Inflammatory macrophage treated with lipopolysaccharide for 4 hours (primary cell): ENCODE measurements at regions not wholly inside any gene's neighbourhood (a gene's known extent, or its start where the extent isn't known, plus 50 kb on each side); places are given as distances from the start of the nearest gene placed in this dataset.
"Not testable (repeated sequence)": the region's sequence is repeated elsewhere in the genome, so short reads cannot be mapped to it uniquely, and the experiment has no call there.

Experiments used
- DNase-seq: peaks from one replicate; pipeline ENCODE4 v3.0.0-alpha.2; 2020

DNA sequence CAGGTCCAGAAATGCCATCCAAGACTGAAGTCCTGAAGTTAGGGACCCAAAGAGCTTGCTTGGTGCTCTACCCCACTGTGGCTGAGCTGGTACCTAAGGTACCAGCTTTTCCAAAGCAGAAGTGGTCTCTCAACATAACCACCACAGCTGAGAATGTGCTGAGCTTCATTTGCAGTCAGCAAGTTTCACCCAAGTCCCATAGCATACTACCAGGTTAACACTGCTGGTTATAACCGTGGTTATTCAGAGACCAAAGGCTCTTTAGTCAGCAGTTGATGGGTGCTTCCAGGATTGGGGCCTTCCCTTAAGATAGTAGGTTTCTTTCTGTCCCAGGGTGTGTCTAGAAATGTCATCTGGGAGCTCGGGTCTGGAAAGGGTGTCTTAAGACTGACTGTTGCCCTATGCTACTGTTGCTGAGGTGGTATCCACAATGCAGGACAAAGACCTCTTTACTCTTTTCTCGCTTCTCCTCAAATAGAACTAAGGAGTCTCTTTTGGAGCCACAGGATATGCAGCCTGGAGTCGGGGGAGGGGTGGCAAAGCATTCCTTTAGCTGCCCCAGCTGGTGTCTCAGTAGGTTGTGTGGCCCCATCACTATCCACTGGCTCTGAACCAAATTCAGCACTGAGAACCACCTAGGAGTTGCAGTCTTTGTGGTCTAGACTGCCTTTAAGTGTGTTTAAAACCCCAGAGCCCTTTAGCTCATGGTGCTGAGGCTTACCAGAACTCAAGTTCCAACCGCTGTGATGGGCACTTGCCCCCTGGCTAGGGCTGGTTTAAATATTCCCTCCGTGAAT, 354.9 kb upstream of the SEMA3C start:
- no peak for DNase-seq

DNA sequence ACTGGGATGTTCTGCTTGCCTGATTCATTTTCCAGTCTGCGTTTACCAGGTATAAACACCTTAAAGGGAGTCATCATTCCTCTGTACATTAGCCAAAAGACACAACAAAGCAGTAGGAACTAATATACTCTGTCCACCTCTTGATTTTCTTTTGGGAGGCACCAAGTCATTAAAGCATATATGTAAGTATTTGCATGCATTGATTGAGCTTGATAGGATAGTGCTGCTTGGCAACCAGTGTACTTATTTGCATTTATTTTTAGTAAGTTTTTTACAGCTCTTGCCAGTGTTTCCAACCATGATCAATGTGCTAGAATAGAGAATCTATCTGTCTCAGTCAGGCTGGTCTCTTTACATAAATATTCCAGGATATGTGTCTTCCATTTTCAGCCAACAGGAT, 353.3 kb upstream of the SEMA3C start:
- DNase-seq = no peak

DNA sequence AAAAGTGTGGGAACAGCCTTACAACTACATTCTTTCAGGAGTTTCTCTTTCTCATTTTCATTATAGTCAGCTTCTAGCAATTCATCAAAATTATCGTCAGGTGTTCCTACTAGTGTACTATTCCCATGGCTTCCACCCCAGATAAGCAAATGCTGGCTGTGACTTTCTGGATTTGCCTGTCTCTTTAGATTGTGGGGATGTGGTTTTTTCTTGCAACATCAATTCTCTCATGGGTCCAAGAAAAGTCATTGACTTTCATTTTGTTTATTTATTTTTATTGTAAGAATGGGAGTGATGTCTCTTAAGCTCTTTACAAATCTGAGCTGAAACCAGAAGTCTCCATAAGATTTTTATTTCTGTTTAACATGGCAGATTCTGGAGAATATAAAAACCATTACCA, 349.7 kb upstream of the SEMA3C start:
- DNase-seq = no peak

- no peak for DNase-seq
Observed at GRCh38 chr7:81267508-81267907, 348.7 kb upstream of the SEMA3C start.

GRCh38 chr7:81264116-81264515, 345.3 kb upstream of the SEMA3C start:
- DNase-seq = no peak

DNA sequence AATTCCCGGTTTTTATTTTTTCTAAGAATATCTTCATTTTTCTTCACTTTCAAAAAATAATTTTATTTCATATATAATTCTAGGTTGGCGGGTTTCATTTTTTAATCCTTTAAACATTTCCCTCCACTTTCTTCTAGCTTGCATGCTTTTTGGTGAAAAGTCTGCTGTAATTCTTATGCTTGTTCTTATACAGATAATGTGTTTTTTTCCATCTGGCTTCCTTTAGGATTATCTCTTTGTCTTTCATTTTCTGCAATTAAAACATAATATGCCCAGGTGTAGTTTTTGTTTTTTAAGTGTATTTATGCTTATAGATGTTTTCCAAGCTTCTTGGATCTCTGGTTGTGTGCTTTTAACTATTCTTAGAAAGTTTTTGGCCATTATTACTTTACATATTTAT, 341.3 kb upstream of the SEMA3C start:
- DNase-seq = no peak

DNA sequence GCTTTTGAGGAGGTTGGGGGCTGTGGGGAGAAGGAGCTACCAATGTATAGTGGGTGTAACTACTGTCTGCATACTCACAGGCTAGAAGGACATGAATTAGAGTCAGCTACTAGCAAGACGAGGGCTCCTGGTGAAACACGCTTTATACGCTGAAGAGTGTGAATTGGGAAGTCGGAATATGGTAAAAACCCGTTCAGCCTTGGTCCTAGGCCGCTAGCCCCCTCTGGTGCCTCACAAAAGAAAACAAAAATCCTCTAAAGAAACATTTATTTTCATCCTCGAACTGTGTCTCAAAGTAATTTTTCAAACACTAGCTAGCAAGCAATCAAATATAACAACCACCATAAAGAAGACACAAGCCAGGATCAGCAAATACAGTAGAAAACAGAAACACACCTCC, 338.1 kb upstream of the SEMA3C start:
- peak; percentile 5 for DNase-seq

- no peak for DNase-seq
Observed at GRCh38 chr7:81248420-81248819, 329.6 kb upstream of the SEMA3C start.

DNA sequence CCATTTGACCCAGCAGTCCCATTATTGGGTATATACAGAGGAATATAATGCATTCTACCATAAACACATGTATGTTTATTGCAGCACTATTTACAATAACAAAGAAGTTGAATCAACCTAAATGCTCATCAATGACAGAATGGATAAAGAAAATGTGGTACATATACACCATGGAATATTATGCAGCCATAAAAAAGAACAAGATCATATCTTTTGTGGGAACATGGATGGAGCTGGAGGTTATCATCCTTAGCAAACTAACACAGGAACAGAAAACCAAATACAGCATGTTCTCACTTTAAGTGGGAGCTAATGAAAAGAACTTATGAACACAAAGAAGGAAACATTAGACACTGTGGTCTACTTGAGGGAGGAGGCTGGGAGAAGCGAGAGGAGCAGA, 328.5 kb upstream of the SEMA3C start:
- DNase-seq = not testable (repeated sequence)

GRCh38 chr7:81245353-81245752, 326.5 kb upstream of the SEMA3C start:
- DNase-seq = no peak

GRCh38 chr7:81244224-81244623, 325.4 kb upstream of the SEMA3C start:
- peak; percentile 14 for DNase-seq

DNA sequence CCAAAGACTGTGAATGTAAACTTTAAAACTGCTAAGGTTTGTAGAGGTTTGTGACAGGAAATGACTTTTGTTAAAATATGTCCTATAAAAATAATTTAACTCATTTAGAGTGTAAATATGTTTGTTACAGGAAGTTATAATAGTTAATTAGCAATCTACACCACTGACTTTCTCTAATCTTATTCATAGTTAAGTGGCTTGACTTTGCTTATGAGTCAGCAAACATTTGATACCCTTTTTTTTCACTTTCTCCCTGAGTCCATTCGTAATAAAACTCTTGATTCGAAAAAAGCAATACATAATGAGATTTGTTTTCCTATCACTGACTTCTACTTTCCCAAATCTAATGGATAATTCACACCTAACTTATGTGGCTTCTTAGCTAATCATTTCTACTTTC, 317.7 kb upstream of the SEMA3C start:
- no peak for DNase-seq

DNA sequence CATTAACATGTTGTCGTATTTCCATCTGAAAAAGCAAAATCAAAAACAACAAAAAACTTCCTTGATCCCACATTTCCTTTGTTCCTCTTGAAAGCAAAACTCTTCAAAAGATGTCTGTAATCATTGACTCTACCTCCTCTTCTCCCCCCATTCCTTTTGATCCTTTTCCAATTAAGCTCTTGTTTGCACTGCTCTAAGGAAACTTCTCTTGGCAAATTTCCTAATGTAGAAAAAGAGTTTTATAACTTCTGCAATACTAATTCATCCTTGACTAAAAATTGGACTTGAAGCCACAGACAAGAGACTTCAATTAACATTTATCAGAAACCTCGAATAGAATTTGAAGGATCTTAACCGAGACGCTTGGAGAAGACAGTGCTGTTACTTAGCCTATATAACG, 317.1 kb upstream of the SEMA3C start:
- DNase-seq = no peak

DNA sequence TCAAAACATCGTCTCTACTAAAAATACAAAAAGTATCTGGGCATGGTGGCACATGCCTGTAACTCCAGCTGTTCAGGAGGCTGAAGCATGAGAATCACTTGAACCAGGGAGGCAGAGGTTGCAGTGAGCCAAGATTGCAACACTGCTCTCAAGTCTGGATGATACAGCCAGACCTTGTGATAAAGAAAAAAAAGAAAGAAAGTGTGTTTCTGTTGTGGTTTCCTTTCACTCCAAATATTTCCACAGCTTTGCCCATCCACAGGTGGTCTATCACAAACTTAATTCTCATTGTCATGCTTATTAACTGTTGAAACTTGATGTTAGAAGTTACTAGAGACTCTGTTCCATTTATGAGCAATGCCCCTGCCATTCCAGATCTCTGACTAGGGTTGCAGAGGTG, 316.0 kb upstream of the SEMA3C start:
- no peak for DNase-seq

DNA sequence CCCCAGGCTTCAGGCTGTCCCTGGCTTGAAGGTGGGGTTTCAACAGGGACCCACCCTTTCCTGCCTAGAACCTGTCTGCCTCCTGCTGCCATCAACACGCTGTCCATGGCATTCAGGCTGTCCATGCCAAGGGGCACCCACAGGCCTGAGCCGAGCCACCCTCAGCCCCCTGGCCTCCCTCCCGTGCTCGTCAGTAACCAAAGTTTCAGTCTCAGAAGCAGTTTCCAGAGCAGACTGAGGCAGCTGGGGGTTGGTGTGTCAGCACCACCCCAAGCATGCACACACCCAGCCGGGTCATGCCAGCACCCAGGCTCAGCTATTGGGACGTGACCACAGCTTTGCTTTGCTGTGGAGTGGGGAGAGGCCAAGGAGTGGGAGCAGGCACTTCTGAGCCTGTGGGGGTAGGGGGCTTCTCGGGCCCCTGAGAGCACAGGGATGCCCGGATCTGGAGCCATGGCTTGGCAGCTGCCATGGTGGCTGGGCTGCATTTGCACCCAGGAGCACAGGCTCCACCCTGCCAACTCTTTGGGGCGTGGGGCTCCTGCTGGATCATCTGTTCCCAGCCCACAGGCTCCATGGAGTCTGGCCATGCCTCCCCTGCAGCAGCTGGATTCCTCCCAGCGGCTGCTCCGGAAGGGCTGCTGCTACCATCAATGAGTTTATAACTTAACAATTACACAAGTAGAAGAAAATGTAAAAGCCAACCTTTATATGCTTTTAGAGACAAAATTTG, 314.5 kb upstream of the SEMA3C start:
- DNase-seq = no peak

- no peak for DNase-seq
Observed at GRCh38 chr7:81232084-81232799, 313.4 kb upstream of the SEMA3C start.

GRCh38 chr7:81231301-81231838, 312.5 kb upstream of the SEMA3C start:
- no peak for DNase-seq

- DNase-seq = no peak
Observed at GRCh38 chr7:81226234-81226633, 307.4 kb upstream of the SEMA3C start.

- DNase-seq = not testable (repeated sequence)
Observed at GRCh38 chr7:81222692-81223091, 303.8 kb upstream of the SEMA3C start.

- DNase-seq = peak; percentile 11
Observed at GRCh38 chr7:81221527-81222217, 302.8 kb upstream of the SEMA3C start.

DNA sequence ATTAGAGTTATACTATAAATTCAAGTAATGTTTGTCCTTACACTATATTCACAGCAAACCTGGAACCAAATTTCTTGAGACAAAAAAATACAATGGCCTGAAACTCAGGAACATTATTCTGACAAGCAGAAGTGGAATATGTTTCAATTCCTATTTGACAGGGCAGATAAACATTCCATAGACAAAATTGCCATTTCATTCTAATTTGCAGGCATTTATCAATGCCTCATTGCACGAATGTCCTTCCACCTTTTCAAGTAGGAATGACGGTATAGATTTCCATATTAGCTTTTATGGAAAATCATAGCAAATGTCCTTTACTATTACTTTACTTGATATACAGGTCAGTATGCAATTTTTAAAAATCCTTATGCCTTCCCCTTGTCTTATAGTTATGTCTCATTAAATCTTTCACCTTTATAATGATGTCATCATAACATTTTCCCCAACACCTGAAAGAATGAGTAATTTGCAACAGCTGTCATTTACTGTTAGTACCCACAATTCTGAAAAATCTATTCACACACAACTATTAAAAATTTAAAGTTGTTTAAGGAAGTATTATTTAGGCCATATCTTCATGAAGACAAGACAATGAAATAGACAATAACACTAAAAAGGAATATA, 299.7 kb upstream of the SEMA3C start:
- DNase-seq = no peak

- no peak for DNase-seq
Observed at GRCh38 chr7:81213394-81213793, 294.5 kb upstream of the SEMA3C start.
